ENCODE measurements at regions not wholly inside any gene's neighbourhood (a gene's known extent, or its start where the extent isn't known, plus 50 kb on each side); places are given as distances from the start of the nearest gene placed in this dataset.
A peak's percentile ranks its signal among the peaks of the same experiment; 100 is the strongest.
"Not testable (repeated sequence)": the region's sequence is repeated elsewhere in the genome, so short reads cannot be mapped to it uniquely, and the experiment has no call there.

DNA sequence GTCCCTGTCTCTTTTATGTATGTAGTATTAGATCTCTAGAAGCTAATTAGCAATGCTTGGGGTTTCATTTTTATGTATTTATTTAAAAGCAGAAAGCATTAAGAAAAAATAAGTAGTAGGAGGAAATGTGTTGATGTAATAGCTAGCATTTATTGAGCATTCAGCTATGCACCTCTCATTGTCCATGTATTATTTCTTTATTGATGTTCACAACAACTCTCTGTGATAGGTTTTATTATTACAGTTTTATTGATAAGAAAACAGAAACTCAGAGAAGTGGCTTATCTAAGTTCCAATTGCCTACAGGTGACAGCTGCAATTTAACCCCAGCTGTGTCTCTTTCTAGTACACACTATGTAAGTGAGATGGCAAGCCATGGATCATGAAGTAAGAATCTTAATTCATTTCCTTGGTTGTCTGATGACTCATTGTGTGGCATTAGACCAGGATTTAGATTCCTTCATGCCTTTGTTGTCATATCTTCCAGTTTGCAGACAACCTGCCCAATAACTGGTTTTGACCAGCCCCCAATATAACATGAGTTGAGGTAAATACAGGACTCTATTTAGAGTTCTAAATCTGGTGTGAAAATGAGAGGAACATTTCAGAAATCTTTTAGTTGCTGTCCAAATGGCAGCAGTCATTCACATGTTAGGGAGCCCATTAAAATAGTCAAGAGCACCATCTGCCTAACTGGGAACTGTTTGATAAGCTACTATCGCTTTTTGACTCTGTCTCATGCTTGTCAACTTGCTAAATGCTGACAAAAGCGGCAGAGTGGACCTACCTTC lies 170.8 kb upstream of the PHACTR1 start:
- H3K4me3 ChIP-seq (ENCODE audit: low read length) = no peak overlapping the region
- TF ChIP-seq, protein P1, sequence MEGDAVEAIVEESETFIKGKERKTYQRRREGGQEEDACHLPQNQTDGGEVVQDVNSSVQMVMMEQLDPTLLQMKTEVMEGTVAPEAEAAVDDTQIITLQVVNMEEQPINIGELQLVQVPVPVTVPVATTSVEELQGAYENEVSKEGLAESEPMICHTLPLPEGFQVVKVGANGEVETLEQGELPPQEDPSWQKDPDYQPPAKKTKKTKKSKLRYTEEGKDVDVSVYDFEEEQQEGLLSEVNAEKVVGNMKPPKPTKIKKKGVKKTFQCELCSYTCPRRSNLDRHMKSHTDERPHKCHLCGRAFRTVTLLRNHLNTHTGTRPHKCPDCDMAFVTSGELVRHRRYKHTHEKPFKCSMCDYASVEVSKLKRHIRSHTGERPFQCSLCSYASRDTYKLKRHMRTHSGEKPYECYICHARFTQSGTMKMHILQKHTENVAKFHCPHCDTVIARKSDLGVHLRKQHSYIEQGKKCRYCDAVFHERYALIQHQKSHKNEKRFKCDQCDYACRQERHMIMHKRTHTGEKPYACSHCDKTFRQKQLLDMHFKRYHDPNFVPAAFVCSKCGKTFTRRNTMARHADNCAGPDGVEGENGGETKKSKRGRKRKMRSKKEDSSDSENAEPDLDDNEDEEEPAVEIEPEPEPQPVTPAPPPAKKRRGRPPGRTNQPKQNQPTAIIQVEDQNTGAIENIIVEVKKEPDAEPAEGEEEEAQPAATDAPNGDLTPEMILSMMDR (IDR thresholded peaks at IDR 0.05; ENCODE audit: insufficient read depth, low read depth, low read length, missing control alignments) = no peak
- peak; percentile 80 for DNase-seq (ENCODE audit: low read depth)

DNA sequence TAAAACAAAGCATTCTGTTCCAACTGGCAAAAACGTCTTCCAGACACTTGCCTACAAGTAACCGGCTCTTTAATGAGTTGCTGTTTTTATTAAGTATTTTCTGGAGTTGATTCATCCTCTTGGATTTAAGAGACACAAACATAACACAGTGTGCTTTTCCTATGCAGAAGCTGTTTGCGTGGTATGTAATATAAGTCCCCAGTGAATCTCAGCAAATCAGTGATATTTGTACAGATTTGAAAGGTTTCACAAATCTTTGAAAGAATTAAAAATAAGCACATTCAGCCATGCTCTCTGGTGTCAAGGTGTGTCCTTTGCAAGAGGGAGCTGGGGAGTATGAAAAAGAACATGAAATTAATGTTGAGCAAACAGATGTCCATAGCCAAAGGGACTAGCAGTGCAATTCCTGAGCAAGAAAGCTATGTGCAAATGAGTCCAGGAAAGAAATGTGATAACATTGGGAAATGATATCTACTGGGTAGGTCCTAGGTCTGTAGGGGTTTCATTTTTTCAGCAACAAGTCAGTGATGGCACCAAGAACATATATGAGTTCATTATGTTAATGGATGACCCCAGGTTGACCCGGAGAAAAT lies 170.1 kb upstream of the PHACTR1 start:
- no peak overlapping the region for H3K4me3 ChIP-seq (ENCODE audit: low read length)
- no peak for DNase-seq (ENCODE audit: low read depth)
- TF ChIP-seq, protein P1 (IDR thresholded peaks at IDR 0.05; ENCODE audit: insufficient read depth, low read depth, low read length, missing control alignments) = no peak

DNA sequence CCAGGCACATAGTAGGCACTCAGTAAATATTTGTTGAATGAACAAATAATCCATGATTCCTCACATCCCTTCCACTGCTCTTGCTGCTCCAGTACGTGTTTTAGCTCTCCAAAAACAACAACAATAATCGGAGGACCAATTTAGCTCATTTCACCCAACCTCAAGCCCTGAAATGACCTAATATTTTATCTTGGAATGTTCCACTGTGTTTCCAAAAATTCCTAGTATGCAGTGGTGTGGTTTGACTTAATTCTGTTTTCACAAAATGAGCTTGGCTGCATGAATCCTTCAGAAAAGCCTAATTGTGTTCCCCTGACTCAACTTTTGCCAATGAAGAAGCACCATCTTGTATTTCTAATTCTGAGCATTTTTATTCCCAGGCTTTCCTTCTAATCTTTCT lies 168.0 kb upstream of the PHACTR1 start:
- no peak overlapping the region for H3K4me3 ChIP-seq (ENCODE audit: low read length)
- DNase-seq (ENCODE audit: low read depth) = no peak
- TF ChIP-seq, protein P1 (IDR thresholded peaks at IDR 0.05; ENCODE audit: insufficient read depth, low read depth, low read length, missing control alignments) = no peak

DNA sequence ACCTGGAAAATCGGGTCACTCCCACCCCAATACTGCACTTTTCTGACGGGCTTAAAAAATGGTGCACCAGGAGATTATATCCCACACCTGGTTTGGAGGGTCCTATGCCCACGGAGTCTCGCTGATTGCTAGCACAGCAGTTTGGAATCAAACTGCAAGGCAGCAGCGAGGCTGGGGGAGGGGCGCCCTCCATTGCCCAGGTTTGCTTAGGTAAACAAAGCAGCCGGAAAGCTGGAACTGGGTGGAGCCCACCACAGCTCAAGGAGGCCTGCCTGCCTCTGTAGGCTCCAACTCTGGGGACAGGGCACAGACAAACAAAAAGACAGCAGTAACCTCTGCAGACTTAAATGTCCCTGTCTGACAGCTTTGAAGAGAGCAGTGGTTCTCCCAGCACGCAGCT lies 167.1 kb upstream of the PHACTR1 start:
- DNase-seq (ENCODE audit: low read depth); H3K4me3 ChIP-seq (ENCODE audit: low read length): not testable (repeated sequence)

DNA sequence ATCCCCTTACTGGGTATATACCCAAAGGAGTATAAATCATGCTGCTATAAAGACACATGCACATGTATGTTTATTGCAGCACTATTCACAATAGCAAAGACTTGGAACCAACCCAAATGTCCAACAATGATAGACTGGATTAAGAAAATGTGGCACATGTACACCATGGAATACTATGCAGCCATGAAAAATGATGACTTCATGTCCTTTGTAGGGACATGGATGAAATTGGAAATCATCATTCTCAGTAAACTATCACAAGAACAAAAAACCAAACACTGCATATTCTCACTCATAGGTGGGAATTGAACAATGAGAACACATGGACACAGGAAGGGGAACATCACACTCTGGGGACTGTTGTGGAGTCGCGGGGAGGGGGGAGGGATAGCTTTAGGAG lies 161.7 kb upstream of the PHACTR1 start:
- not testable (repeated sequence) for H3K4me3 ChIP-seq (ENCODE audit: low read length)

DNA sequence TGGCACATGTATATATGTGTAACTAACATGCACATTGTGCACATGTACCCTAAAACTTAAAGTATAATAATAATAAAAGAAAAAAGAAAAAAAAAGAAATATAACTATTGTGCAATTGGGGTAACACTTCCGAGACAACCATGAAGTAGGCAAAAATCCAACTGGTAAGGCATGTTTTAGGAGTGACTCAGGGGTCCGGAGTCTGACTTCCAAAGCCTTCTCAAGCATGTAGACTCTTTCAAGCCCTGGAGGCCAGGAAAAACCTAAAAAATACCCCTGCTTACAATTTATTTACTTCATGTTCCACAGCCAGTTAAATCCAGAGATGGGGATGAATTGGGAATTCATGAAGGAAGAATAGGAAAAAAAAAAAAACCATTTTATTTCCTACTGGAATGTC lies 161.3 kb upstream of the PHACTR1 start:
- peak; percentile 74 for DNase-seq (ENCODE audit: low read depth)
- no peak overlapping the region for H3K4me3 ChIP-seq (ENCODE audit: low read length)
- TF ChIP-seq, protein P1 (IDR thresholded peaks at IDR 0.05; ENCODE audit: insufficient read depth, low read depth, low read length, missing control alignments) = no peak

More for the DNA sequence above, 161.7 kb upstream of the PHACTR1 start:
- DNase-seq (ENCODE audit: low read depth) = not testable (repeated sequence)

DNA sequence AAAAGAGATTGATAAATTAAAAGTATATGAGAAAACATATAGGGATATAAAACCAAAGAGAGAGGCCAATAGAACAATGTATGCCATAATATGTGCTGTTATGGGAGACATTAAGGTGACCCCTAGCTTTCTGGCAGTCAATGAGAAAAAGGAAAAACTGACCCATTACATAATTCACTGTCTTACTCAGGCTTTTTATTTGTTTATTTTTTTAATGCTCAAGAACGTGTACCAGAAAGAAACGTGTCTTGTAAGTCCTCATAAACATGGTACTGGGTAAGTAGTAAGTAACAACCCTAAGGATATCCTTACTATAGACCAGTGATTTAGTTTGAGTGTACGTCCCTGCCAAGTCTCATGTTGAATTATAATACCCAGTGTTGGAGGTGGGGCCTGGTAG lies 160.8 kb upstream of the PHACTR1 start:
- TF ChIP-seq, protein P1 (IDR thresholded peaks at IDR 0.05; ENCODE audit: insufficient read depth, low read depth, low read length, missing control alignments) = no peak
- DNase-seq (ENCODE audit: low read depth) = no peak
- H3K4me3 ChIP-seq (ENCODE audit: low read length) = no peak overlapping the region

DNA sequence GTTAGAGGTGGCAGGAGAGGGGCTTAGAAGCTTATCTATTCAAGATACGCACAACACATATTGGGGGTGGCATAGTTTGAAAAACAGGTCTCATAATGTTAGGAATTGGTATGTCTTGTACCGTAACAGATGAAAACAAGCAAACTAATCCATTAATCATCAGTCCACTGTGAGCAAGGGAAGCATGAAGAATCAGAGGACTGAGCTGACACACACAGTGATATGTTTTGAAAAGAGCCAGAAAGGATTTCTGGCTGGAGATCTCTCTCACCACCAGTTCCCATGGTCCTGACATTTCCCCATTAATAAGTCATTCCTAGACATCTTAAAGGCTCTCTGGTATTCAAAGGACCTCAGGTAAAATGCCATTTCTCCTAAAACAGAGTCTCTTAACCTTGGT lies 158.8 kb upstream of the PHACTR1 start:
- TF ChIP-seq, protein P1 (IDR thresholded peaks at IDR 0.05; ENCODE audit: insufficient read depth, low read depth, low read length, missing control alignments) = no peak
- H3K4me3 ChIP-seq (ENCODE audit: low read length) = no peak overlapping the region
- no peak for DNase-seq (ENCODE audit: low read depth)
